ENCODE measurements at regions not wholly inside any gene's neighbourhood (a gene's known extent, or its start where the extent isn't known, plus 50 kb on each side); places are given as distances from the start of the nearest gene placed in this dataset.

DNA sequence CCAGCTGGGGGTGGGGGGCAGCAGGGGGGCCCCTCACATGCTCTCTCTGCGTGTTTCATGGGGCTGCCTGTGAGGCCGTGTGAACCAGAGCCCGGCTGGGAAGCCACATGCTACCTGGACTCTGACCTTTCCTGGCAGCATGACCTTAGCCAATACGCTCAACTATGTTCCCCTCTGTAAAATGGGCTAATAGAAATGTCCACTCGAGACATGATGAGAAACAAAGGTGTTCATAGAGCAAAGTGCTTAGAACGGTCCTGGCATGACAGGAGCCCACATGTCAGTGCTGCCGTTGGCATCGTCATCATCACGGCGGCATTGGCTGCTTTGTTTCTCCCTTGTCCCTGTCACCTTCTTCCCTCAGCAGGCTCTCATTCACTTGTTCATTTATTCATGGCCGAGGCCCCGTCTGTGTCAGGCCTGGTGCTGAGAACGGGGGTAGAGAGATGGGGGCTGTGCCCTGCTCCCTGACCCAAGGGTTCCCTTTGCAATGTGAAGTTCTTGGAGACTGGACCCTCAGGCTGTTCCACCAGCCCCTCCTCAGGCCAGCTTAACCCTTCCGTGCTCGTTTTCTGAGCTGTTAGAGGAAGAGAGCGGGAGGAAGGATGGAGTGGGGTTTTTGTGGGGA, 291.4 kb downstream of the SEC14L1 start:
- Mint-ChIP-seq H3K9me3 (no peaks in the 10 kb centered on the region), H3K4me3 (peak overlapping the region; percentile 87), H3K4me1 (peaks cover 88% of the 10 kb centered on the region), H3K27ac (peak overlapping the region; percentile 80), H3K36me3 (no peaks in the 10 kb centered on the region), H3K27me3 (no peaks in the 10 kb centered on the region)

- Mint-ChIP-seq H3K9me3 (no peaks in the 10 kb centered on the region), H3K27me3 (no peaks in the 10 kb centered on the region), H3K27ac (peak overlapping the region; percentile 80), H3K36me3 (no peaks in the 10 kb centered on the region), H3K4me3 (peak overlapping the region; percentile 87), H3K4me1 (peaks cover 88% of the 10 kb centered on the region)
These were observed 292.0 kb downstream of the SEC14L1 start for GRCh38 chr17:77432742-77433141.

DNA sequence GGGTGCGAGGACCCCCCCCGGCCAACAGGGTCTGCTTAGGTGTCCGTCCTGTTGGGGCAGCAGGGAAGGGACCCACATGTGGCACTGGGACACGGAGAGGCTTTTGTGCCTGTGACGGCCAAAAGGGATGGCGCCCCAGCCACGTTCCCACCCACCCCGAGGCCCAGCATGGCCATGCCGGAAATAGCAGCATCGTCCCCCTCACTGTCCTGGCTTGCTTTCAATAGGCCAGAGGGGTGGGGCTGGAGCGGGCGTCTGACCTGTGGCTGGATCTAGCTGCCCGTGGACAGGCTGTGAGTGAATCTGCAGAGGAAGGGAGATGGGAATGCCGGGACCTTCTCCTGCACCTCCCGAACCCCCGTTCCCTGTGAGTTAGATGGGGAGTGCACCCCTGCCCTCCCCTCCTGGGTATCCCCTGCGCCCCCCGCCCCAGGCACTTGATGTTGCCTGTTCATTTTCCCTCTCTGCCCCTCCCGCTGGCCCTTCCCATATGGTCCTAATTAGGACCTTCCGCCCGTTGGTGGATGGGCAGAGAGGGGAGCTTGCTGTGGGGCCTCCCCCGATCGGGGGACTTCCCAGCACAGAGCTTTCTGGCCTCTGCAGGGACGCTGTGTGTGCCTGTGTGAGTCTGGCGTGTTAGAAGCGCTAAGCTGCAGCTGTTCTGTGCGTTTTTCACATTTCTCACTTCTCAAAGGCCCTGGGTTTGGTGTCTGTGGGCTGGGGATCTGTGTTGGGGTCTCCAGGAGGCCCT, 292.8 kb downstream of the SEC14L1 start:
- H3K4me1 Mint-ChIP-seq: peaks cover 88% of the 10 kb centered on the region
- H3K27ac Mint-ChIP-seq: peak overlapping the region; percentile 96
- no peaks in the 10 kb centered on the region for H3K9me3 Mint-ChIP-seq
- no peaks in the 10 kb centered on the region for H3K36me3 Mint-ChIP-seq
- H3K4me3 Mint-ChIP-seq: peak overlapping the region; percentile 87
- no peaks in the 10 kb centered on the region for H3K27me3 Mint-ChIP-seq

DNA sequence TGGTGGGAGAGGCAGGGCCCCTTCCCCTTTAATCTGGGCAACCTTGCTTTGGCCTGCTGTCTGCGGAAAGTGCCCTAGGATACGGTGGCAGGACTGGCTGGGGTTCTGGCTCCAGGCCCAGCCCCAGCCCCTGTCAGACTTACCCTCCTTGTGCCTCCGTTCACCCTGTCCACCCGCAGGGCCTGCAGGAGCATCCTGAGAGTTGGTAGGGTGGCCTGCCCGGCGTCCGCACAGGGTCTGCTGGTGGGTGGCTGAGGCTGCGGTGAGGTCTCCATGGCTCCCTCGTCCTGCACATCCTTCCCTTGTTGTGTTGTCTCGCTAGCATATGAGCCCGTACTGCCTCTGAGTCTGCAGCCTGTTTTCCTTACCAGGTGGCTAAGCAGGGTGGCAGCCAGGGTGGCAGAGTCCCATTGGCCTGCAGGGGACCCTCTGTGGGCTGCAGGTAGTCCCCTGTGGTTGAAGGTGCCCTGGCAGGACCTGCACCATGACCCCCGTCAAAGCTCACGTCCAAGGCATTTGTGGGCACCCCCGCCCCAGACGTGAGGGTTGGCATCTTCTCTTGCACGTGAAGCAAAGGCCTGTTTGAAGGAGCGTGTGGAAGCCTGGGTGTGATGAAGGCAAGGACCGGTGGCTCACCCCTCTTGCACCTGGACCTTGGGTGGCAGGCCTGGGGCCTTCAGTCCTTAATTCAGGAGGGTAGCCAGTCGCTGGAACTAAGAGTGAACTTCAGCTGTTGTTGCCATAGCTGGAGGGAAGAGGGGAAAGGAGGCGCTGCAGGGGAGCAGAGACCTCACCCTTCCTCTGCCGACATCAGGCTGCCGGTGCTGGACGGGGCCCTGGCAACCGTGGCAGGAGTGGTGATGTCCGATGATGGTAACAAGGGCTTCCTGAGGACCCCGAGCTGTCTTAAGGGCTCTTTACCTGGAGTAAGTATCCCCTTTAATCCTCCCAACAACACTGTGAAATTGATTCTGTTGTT, 293.7 kb downstream of the SEC14L1 start:
- Mint-ChIP-seq H3K27ac (peak overlapping the region; percentile 96), H3K27me3 (no peaks in the 10 kb centered on the region), H3K4me3 (peak overlapping the region; percentile 87), H3K36me3 (no peaks in the 10 kb centered on the region), H3K9me3 (no peaks in the 10 kb centered on the region), H3K4me1 (peaks cover 88% of the 10 kb centered on the region)

GRCh38 chr17:77435272-77436057, 294.7 kb downstream of the SEC14L1 start:
- no peaks in the 10 kb centered on the region for H3K36me3 Mint-ChIP-seq
- peak overlapping the region; percentile 96 for H3K27ac Mint-ChIP-seq
- peak overlapping the region; percentile 87 for H3K4me3 Mint-ChIP-seq

DNA sequence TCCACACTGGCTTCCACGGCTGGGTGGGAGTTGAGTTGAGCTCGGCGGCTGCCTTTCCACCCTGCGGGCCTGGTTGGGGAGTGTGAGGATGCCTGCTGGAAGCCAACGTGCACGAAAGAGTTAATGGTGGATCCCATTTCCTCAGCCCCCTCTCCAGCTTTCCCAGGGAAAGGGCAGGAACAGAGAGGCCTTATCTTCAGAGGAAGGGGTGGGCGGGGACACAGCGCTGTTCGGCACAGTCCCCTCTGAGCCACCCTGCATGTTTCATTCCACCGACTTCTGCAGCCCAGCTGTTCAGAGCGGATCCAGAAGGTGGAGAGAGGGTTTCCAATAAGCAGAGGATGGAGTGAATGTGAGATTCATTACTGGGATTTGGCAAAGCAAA, 295.3 kb downstream of the SEC14L1 start:
- no peaks in the 10 kb centered on the region for H3K27me3 Mint-ChIP-seq
- peak overlapping the region; percentile 96 for H3K27ac Mint-ChIP-seq
- H3K9me3 Mint-ChIP-seq: no peaks in the 10 kb centered on the region
- peaks cover 90% of the 10 kb centered on the region for H3K4me1 Mint-ChIP-seq
- no peaks in the 10 kb centered on the region for H3K36me3 Mint-ChIP-seq
- H3K4me3 Mint-ChIP-seq: peak overlapping the region; percentile 87

More at GRCh38 chr17:77435272-77436057, 294.7 kb downstream of the SEC14L1 start:
- H3K4me1 Mint-ChIP-seq: peaks cover 90% of the 10 kb centered on the region
- no peaks in the 10 kb centered on the region for H3K27me3 Mint-ChIP-seq
- H3K9me3 Mint-ChIP-seq: no peaks in the 10 kb centered on the region

DNA sequence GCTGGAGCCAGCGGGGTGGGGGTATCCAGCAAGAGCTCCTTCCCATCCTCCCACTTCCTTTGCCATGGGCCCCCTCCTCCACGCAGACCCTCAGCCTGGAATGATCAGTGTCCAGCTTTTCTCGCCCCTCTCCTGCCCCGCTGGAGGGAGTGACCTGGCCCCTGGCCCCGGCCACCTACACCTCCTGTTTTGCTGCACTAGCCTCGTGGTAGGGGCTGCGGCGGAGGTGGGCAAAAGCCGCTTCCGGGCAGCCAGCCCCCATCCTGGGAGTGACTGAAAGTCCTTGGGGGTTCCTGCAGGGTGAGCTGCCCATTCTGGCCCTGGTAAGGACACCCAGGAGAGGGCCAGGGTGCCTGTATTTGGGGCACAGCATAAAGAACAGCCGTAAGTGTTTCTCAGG, 295.7 kb downstream of the SEC14L1 start:
- peak overlapping the region; percentile 87 for H3K4me3 Mint-ChIP-seq

DNA sequence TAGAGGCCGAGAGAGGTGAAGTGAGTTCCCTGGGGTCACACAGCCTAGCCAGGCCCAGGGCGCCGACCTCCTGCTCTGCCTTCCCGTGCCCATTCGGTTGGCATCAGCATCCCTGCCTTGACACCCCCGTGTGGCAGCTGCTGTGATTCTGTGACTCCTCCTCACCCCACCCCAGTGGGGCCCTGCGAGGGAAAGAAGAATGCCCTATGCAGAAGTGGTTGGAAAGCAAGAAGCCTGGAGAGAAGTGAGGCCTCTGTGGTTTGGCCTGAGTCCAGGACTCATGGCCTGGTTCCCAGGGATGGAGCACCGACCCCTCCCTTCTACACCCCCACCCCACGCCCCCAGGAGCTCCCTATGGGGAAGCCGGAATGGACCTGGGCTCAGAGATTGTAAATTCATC, 296.2 kb downstream of the SEC14L1 start:
- Mint-ChIP-seq H3K27ac (peak overlapping the region; percentile 74), H3K9me3 (no peaks in the 10 kb centered on the region), H3K4me1 (peaks cover 90% of the 10 kb centered on the region), H3K36me3 (no peaks in the 10 kb centered on the region), H3K4me3 (peak overlapping the region; percentile 87), H3K27me3 (no peaks in the 10 kb centered on the region)

More for the DNA sequence above, 295.7 kb downstream of the SEC14L1 start:
- Mint-ChIP-seq H3K36me3 (no peaks in the 10 kb centered on the region), H3K4me1 (peaks cover 90% of the 10 kb centered on the region), H3K27me3 (no peaks in the 10 kb centered on the region), H3K9me3 (no peaks in the 10 kb centered on the region), H3K27ac (peak overlapping the region; percentile 74)

DNA sequence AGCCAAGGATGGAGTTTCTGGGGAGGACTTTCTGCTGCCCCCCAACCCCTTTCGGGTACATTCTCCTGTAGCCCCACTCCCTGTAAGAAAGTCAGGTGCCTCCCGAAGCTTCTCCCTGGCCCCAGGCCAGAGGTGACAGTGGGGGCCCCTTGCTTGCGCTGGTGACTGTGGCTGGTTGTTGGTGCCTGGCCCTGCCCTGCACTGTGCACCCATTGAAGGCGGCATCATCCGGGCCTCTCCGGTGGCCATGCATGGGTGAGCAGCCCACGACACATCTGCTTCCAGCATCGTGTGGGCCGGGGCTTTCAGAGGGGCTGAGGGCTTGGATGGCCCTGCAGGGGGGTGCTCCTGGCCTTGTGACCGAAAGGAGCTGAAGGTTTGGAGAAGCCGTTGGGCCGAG, 297.0 kb downstream of the SEC14L1 start:
- Mint-ChIP-seq H3K27ac (peak overlapping the region; percentile 84), H3K4me1 (peaks cover 91% of the 10 kb centered on the region), H3K4me3 (peak overlapping the region; percentile 87), H3K36me3 (no peaks in the 10 kb centered on the region), H3K9me3 (no peaks in the 10 kb centered on the region), H3K27me3 (no peaks in the 10 kb centered on the region)

DNA sequence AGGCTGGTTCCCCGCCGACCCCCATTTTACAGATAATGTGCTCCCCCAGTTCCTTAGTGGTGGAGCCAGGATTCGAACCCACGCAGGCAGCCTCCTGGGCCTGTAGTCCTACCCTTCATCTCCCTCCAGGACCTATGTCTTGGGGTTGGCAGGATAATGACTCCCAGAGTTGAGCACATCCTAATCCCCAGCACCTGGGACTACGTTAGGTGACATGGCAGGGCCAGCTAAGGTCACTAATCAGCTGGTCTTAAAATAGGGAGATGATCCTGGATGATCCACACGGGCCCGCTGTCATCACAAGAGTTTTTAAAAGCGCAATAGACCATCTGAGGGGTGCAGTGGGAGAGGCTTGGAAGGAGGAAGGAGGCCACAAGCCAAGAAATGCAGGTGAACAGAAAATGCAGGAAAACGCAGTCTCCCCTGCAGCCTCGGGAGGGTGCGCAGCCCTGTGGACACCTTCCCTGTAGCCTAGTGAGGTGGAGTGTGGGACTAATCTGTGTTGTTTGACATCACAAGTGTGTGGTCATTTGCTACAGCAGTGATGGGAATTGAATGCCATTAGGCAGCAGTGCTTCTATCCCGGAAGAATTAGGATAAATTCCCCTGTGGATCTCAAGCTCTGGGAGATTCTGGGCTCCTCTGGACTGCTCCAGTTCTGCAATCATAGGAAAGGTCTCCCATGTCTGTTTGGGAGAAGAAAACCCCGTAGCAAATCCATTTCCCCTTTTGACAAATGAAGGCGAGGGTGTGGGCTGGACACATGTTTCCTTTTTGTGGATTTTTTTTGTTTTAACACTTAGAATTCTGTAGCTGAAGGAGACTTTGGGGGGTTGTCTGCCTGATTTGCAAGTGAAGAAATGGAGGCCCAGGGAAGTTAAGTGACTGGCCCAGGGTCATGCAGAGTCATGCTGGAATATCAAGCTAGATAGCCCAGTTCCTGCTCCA, 297.7 kb downstream of the SEC14L1 start:
- H3K4me3 Mint-ChIP-seq: peak overlapping the region; percentile 63
- no peaks in the 10 kb centered on the region for H3K36me3 Mint-ChIP-seq
- H3K27me3 Mint-ChIP-seq: no peaks in the 10 kb centered on the region
- H3K4me1 Mint-ChIP-seq: peaks cover 98% of the 10 kb centered on the region
- H3K27ac Mint-ChIP-seq: peak overlapping the region; percentile 84
- H3K9me3 Mint-ChIP-seq: no peaks in the 10 kb centered on the region

- Mint-ChIP-seq H3K27me3 (no peaks in the 10 kb centered on the region), H3K4me3 (peak overlapping the region; percentile 63), H3K36me3 (no peaks in the 10 kb centered on the region), H3K4me1 (peaks cover 99% of the 10 kb centered on the region), H3K9me3 (no peaks in the 10 kb centered on the region), H3K27ac (peak overlapping the region; percentile 100)
These were observed 298.6 kb downstream of the SEC14L1 start for GRCh38 chr17:77439189-77440018.

DNA sequence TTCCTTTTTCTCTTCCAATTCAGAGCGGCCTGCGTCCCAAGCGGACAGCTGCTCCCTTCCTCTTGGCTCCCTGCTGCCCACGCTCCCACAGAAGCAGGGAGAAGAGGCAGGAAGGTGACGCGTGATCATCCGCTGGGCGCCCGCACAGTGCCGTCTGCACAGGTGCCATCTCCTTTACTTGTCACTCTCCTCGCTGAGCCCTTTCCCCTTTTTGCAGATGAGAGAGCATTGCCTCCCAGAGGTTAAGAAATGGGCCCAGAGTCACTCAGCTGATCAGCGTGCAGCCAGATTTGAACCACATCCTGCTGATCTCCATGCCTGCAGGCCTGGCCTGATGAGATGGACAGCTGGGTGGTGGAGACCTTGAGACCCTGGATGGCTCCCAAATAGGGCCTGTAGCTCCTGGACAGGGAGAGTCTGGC, 299.8 kb downstream of the SEC14L1 start:
- Mint-ChIP-seq H3K27me3 (no peaks in the 10 kb centered on the region), H3K36me3 (no peaks in the 10 kb centered on the region), H3K9me3 (no peaks in the 10 kb centered on the region), H3K4me3 (peak overlapping the region; percentile 88), H3K4me1 (peaks cover 99% of the 10 kb centered on the region), H3K27ac (peak overlapping the region; percentile 100)

- Mint-ChIP-seq H3K9me3 (no peaks in the 10 kb centered on the region), H3K27ac (peak overlapping the region; percentile 100), H3K27me3 (no peaks in the 10 kb centered on the region), H3K4me1 (peaks cover 99% of the 10 kb centered on the region), H3K4me3 (peak overlapping the region; percentile 88), H3K36me3 (no peaks in the 10 kb centered on the region)
These were observed 300.6 kb downstream of the SEC14L1 start for GRCh38 chr17:77441130-77441920.

All from activated naive CD4-positive, alpha-beta T cell treated with anti-CD3 and anti-CD28 coated beads, Interleukin-2, amount 50 U/mL, for 24 hours (primary cell).